Vagina (tissue), 2 donors: ENCODE measurements at regions not wholly inside any gene's neighbourhood (a gene's known extent, or its start where the extent isn't known, plus 50 kb on each side); places are given as distances from the start of the nearest gene placed in this dataset.

Experiments used
- DNase-seq, 2 donors: peaks; one replicate each; pipeline ENCODE4 v3.0.0-alpha.2; 2017; ENCODE audit errors: extremely low spot score in 2 of 2
- H3K27ac ChIP-seq: fragments of 200-600 bp; sonication (generic); one replicate; pipeline ENCODE4 v1.5.1; 2019
- H3K27me3 ChIP-seq: fragments of 200-600 bp; sonication (generic); one replicate; pipeline ENCODE4 v1.5.1; 2019
- H3K36me3 ChIP-seq, 2 donors: fragments of 200-600 bp; sonication (generic); one replicate each; pipeline ENCODE4 v1.5.1; 2017 to 2019
- H3K4me1 ChIP-seq: fragments of 200-600 bp; sonication (generic); one replicate; pipeline ENCODE4 v1.5.1; 2019
- H3K4me3 ChIP-seq, 2 donors: fragments of 200-600 bp; sonication (generic); 1 replicate in 1 of 2; 2 replicates in 1 of 2; pipeline ENCODE4 v1.5.1; 2016 to 2019
- H3K9me3 ChIP-seq: fragments of 200-600 bp; sonication (generic); one replicate; pipeline ENCODE4 v1.5.1; 2019
- POLR2A ChIP-seq, 2 donors: fragments of 450-650 bp; IDR thresholded peaks; one replicate each; pipeline ENCODE4 v1.6.1; 2017; ENCODE audit warnings: antibody characterized with exemption in 2 of 2, mild to moderate bottlenecking in 2 of 2, moderate library complexity in 2 of 2
- POLR2AphosphoS5 ChIP-seq, 2 donors: sonication (generic); formaldehyde crosslinking; IDR thresholded peaks; one replicate each; pipeline ENCODE4 v1.9.0; 2017; ENCODE audit warnings: antibody characterized with exemption in 2 of 2, mild to moderate bottlenecking in 2 of 2, low read depth in 1 of 2; ENCODE audit not compliant: insufficient read depth in 1 of 2
- intact Hi-C: fragments of 100-400 bp; cut with DNase I; formaldehyde crosslinking; loops from one replicate; pipeline ENCODE4 v1.15.1; 2023
- TF ChIP-seq, protein P1 (sequence below), 3 experiments: fragments of 450-650 bp in 2 of 3; fragments of 200-600 bp in 1 of 3; sonication (generic) in 1 of 3; IDR thresholded peaks; one replicate each; pipeline ENCODE4 v1.5.1; 2017 to 2019; ENCODE audit warnings: antibody characterized with exemption in 3 of 3, mild to moderate bottlenecking in 2 of 3, moderate library complexity in 2 of 3

DNA sequence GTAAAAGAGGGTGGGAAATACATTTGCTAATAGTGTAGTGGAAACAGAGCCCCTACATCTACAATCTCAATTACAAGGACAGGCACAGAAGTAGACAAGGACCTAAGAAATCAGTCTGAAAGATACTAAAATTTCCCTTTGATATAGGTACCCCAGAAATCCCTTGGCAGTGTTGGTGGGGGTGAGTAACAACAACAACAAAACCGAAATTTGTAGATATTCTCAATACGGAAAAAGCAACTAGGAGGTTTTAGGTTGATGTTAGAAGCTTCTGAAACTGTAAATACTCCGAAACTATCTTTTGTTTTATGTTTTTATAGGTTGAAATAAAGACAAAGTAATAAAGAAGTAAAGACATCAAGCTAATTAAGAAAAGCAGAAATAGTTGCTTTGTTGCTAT is 323.1 kb upstream of the CBLB start:
- Histone ChIP-seq H3K27me3 (no peaks in the 10 kb centered on the region), H3K36me3 (no peaks in the 10 kb centered on the region), H3K4me1 (no peaks in the 10 kb centered on the region), H3K27ac (no peak overlapping the region), H3K4me3 (no peak overlapping the region), H3K9me3 (no peaks in the 10 kb centered on the region)
- TF ChIP-seq, protein P1, sequence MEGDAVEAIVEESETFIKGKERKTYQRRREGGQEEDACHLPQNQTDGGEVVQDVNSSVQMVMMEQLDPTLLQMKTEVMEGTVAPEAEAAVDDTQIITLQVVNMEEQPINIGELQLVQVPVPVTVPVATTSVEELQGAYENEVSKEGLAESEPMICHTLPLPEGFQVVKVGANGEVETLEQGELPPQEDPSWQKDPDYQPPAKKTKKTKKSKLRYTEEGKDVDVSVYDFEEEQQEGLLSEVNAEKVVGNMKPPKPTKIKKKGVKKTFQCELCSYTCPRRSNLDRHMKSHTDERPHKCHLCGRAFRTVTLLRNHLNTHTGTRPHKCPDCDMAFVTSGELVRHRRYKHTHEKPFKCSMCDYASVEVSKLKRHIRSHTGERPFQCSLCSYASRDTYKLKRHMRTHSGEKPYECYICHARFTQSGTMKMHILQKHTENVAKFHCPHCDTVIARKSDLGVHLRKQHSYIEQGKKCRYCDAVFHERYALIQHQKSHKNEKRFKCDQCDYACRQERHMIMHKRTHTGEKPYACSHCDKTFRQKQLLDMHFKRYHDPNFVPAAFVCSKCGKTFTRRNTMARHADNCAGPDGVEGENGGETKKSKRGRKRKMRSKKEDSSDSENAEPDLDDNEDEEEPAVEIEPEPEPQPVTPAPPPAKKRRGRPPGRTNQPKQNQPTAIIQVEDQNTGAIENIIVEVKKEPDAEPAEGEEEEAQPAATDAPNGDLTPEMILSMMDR (IDR thresholded peaks at IDR 0.05) = no peak
- TF ChIP-seq POLR2A (IDR thresholded peaks at IDR 0.05) = no peak
- TF ChIP-seq POLR2AphosphoS5 (IDR thresholded peaks at IDR 0.05; ENCODE audit: insufficient read depth in 1 of 2, low read depth in 1 of 2) = no peak
- DNase-seq = no peak
- intact Hi-C loops = no loop called here

DNA sequence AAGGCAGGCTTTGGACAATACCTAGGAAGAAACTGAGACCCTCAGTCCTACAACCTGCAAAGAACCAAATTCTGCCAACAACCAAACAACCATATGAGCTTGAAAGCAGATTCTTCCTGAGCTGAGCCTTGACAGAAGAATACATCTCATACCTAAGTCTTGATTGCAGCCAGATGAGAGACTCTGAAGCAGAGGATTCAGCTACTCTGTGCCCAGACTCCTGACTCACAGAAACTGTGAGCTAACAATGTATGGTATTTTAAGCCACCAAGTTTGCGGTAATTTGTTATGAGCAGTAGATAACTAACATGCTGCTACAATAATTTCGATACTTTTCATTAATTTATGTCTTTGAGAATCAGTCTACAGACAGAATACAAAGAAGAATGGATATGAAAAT is 325.1 kb upstream of the CBLB start:
- Histone ChIP-seq H3K27ac (no peak overlapping the region), H3K4me3 (no peak overlapping the region), H3K36me3 (no peaks in the 10 kb centered on the region), H3K4me1 (no peaks in the 10 kb centered on the region), H3K27me3 (no peaks in the 10 kb centered on the region), H3K9me3 (no peaks in the 10 kb centered on the region)
- DNase-seq = no peak
- no peak for TF ChIP-seq POLR2AphosphoS5 (IDR thresholded peaks at IDR 0.05; ENCODE audit: insufficient read depth in 1 of 2, low read depth in 1 of 2)
- no peak for TF ChIP-seq POLR2A (IDR thresholded peaks at IDR 0.05)
- TF ChIP-seq, protein P1 (IDR thresholded peaks at IDR 0.05) = no peak
- intact Hi-C loops = no loop called here

DNA sequence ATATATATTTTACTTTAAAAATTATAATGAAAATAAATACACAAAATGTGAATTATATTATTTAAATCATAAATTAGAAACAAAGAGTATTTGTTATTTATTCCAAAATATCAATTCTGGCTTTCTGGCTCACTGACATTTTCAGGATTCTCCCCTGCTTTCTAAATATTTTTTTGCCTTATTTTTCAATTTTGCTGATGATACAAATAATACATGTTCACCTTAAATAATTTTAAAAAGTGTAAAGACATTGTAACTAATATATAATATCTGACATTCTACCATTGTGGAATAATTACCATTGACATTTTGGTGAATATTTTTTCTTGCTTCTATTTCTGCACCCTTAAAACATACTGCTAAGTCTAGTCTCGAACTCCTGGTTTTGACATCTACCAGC is 325.9 kb upstream of the CBLB start:
- Histone ChIP-seq H3K27me3 (no peaks in the 10 kb centered on the region), H3K9me3 (no peaks in the 10 kb centered on the region), H3K4me1 (no peaks in the 10 kb centered on the region), H3K27ac (no peak overlapping the region), H3K36me3 (no peaks in the 10 kb centered on the region), H3K4me3 (no peak overlapping the region)
- TF ChIP-seq, protein P1 (IDR thresholded peaks at IDR 0.05) = no peak
- no peak for TF ChIP-seq POLR2A (IDR thresholded peaks at IDR 0.05)
- TF ChIP-seq POLR2AphosphoS5 (IDR thresholded peaks at IDR 0.05; ENCODE audit: insufficient read depth in 1 of 2, low read depth in 1 of 2) = no peak
- no peak for DNase-seq
- intact Hi-C loops = no loop called here

DNA sequence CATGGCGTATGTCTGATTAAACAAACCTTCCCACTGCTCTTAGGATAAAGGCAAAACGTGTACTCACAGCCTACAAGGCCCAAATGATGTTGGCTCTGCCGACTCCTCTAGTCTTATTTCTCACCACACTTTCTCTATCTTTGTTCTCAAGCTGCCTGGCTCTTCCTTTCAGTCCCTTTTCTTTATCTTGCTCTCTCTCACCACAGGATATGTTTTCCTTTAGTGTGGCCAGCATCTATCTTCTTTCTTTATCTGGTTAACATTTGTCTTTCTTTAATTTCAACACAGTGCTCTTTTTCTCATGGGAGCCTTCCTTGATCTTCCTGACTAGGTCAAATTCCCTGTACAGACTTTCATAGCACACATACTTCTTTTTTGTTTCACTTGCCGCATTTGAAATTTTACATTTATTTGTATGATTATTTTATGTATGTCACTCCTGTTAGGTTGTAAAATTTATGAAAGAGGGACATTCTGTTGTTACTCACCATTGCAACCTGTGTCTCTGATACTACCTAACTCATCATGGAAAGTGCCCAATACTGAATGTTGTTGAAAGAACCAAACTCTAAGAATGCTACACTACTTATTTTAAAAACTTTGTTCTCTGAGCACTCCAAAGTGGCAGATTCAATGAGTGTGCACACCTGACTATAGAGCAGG is 328.9 kb upstream of the CBLB start:
- Histone ChIP-seq H3K27ac (no peak overlapping the region), H3K4me1 (no peaks in the 10 kb centered on the region), H3K36me3 (no peaks in the 10 kb centered on the region), H3K9me3 (no peaks in the 10 kb centered on the region), H3K4me3 (no peak overlapping the region), H3K27me3 (no peaks in the 10 kb centered on the region)
- DNase-seq = no peak
- TF ChIP-seq POLR2AphosphoS5 (IDR thresholded peaks at IDR 0.05; ENCODE audit: insufficient read depth in 1 of 2, low read depth in 1 of 2) = no peak
- no peak for TF ChIP-seq POLR2A (IDR thresholded peaks at IDR 0.05)
- TF ChIP-seq, protein P1 (IDR thresholded peaks at IDR 0.05) = no peak
- intact Hi-C loops = no loop called here

DNA sequence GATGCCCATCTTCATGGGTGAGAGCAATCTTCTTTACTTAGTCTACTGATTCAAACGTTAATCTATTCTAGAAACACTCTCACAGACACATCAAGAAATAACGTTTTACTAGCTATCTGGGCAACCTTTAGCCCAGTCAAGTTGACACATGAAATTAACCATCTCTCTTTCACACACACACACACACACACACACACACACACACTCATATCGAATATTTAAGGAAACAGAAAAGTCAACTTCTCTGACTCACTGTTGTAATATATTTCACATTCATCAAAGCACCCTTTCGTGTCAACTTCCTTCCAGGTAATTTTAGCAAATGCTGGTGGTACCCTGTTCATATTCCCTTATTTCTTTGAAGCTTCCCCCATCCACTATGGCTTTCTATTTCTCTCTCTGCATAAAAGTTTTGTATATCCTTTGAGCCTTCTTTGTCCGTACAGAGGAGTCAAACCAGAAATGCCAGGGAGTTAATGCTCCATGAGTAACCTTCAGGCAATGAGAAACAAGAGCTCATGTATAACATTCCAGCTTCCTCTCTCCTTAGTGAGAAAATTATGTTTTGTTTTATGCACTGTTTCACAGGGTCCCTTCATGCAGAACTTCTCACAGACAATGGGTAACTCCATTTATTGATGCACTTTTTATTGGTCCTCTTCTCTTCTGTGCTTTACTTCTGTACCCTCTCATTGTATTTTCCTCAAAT is 335.5 kb upstream of the CBLB start:
- H3K27ac ChIP-seq = no peak overlapping the region
- no peaks in the 10 kb centered on the region for H3K36me3 ChIP-seq
- no peaks in the 10 kb centered on the region for H3K27me3 ChIP-seq
- intact Hi-C loops = no loop called here
- TF ChIP-seq, protein P1 (IDR thresholded peaks at IDR 0.05) = no peak
- no peak for TF ChIP-seq POLR2AphosphoS5 (IDR thresholded peaks at IDR 0.05; ENCODE audit: insufficient read depth in 1 of 2, low read depth in 1 of 2)
- H3K9me3 ChIP-seq = no peaks in the 10 kb centered on the region
- DNase-seq = no peak
- H3K4me3 ChIP-seq = no peak overlapping the region
- H3K4me1 ChIP-seq = no peaks in the 10 kb centered on the region
